ENCODE measurements at regions not wholly inside any gene's neighbourhood (a gene's known extent, or its start where the extent isn't known, plus 50 kb on each side); places are given as distances from the start of the nearest gene placed in this dataset.

DNA sequence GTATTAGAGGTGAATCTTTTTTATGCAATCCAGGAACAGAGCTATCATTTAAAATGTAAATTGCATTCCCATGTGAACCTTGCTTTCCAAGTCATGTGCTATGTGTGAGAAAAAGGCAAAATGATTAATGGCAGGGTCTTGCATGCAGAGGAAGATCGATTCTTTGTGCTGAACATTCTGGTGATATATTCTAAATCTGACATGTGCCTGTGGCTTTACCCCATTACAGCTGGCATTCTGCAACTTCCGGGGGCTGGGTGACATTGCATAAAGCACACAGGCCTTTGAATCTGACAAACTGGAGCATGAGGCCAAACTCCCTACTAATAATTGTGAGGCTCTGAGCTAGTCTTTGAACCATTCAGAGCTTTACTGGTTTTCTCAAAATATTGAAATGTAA, 1449.7 kb downstream of the CDH8 start:
- no peaks in the 10 kb centered on the region for H3K4me1 ChIP-seq

GRCh38 chr16:60582528-60582927, 1453.7 kb downstream of the CDH8 start:
- Histone ChIP-seq H3K4me1 (no peaks in the 10 kb centered on the region), H3K27ac (no peak overlapping the region), H3K36me3 (no peaks in the 10 kb centered on the region), H3K27me3 (no peaks in the 10 kb centered on the region), H3K4me3 (no peak overlapping the region), H3K9me3 (no peaks in the 10 kb centered on the region)
- TF ChIP-seq, protein P1, sequence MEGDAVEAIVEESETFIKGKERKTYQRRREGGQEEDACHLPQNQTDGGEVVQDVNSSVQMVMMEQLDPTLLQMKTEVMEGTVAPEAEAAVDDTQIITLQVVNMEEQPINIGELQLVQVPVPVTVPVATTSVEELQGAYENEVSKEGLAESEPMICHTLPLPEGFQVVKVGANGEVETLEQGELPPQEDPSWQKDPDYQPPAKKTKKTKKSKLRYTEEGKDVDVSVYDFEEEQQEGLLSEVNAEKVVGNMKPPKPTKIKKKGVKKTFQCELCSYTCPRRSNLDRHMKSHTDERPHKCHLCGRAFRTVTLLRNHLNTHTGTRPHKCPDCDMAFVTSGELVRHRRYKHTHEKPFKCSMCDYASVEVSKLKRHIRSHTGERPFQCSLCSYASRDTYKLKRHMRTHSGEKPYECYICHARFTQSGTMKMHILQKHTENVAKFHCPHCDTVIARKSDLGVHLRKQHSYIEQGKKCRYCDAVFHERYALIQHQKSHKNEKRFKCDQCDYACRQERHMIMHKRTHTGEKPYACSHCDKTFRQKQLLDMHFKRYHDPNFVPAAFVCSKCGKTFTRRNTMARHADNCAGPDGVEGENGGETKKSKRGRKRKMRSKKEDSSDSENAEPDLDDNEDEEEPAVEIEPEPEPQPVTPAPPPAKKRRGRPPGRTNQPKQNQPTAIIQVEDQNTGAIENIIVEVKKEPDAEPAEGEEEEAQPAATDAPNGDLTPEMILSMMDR (IDR thresholded peaks at IDR 0.05), result no peak
- intact Hi-C loops (cut with DNase I), result no loop called here
- no peak for DNase-seq (ENCODE audit: low spot score in 2 of 2)

More for the DNA sequence above, 1449.7 kb downstream of the CDH8 start:
- no peak overlapping the region for H3K4me3 ChIP-seq
- no peaks in the 10 kb centered on the region for H3K9me3 ChIP-seq
- H3K27me3 ChIP-seq, result no peaks in the 10 kb centered on the region
- H3K27ac ChIP-seq, result no peak overlapping the region
- intact Hi-C loops (cut with DNase I), result no loop called here
- no peak for DNase-seq (ENCODE audit: low spot score in 2 of 2)
- H3K36me3 ChIP-seq, result no peaks in the 10 kb centered on the region
- TF ChIP-seq, protein P1 (IDR thresholded peaks at IDR 0.05), result no peak

GRCh38 chr16:60566901-60567300, 1469.3 kb downstream of the CDH8 start:
- DNase-seq (ENCODE audit: low spot score in 2 of 2), result no peak

GRCh38 chr16:60564588-60564987, 1471.7 kb downstream of the CDH8 start:
- intact Hi-C loops (cut with DNase I), result no loop called here
- H3K36me3 ChIP-seq, result no peaks in the 10 kb centered on the region
- no peaks in the 10 kb centered on the region for H3K27me3 ChIP-seq
- TF ChIP-seq, protein P1 (IDR thresholded peaks at IDR 0.05), result no peak
- DNase-seq (ENCODE audit: low spot score in 2 of 2), result no peak
- H3K4me3 ChIP-seq, result no peak overlapping the region
- H3K9me3 ChIP-seq, result no peaks in the 10 kb centered on the region
- H3K4me1 ChIP-seq, result no peaks in the 10 kb centered on the region
- H3K27ac ChIP-seq, result no peak overlapping the region

More at GRCh38 chr16:60566901-60567300, 1469.3 kb downstream of the CDH8 start:
- no peaks in the 10 kb centered on the region for H3K36me3 ChIP-seq
- no peaks in the 10 kb centered on the region for H3K4me1 ChIP-seq
- intact Hi-C loops (cut with DNase I), result no loop called here
- H3K27me3 ChIP-seq, result no peaks in the 10 kb centered on the region
- H3K27ac ChIP-seq, result no peak overlapping the region
- no peak overlapping the region for H3K4me3 ChIP-seq
- TF ChIP-seq, protein P1 (IDR thresholded peaks at IDR 0.05), result no peak
- no peaks in the 10 kb centered on the region for H3K9me3 ChIP-seq

DNA sequence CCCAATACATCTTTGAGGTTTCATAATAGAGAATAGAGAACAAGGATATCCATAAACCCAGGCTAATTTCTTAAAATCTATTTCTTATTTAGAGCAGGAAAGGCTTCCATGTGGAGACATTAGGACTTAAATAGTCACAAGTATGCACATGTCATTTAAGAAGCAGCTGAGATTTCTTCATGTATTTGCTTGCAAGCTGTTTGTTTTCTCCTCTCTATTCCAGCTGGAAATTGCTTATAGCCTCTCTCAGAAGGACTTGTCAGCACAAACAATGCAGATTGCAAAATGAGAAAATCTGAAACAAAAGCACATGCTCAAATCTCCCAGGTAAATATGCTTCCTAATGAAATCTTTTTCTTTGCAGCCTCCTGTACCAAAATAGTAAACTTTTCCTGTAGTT, 1473.1 kb downstream of the CDH8 start:
- no peak overlapping the region for H3K27ac ChIP-seq
- intact Hi-C loops (cut with DNase I), result no loop called here
- H3K27me3 ChIP-seq, result no peaks in the 10 kb centered on the region
- H3K4me1 ChIP-seq, result no peaks in the 10 kb centered on the region
- no peak for DNase-seq (ENCODE audit: low spot score in 2 of 2)
- H3K36me3 ChIP-seq, result no peaks in the 10 kb centered on the region
- no peaks in the 10 kb centered on the region for H3K9me3 ChIP-seq
- TF ChIP-seq, protein P1 (IDR thresholded peaks at IDR 0.05), result no peak
- no peak overlapping the region for H3K4me3 ChIP-seq

DNA sequence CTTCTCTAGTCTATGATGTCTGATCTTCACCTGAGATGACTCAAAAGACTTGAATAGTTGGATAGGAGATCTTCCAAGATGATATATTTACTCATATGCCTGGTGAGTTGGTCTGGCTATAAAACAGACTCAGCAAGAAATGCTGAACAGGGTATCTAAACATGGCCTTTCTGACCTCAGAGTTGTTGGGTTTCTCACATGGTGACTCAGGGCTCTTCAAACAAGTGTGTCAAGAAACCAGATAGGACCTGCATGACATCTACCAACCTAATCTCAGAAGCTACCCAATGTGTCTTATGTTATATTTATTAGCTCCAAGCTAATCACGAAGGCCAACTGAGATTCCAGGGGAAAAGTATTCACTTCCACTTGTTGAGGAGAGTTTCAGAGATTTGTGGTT, 1477.3 kb downstream of the CDH8 start:
- Histone ChIP-seq H3K27ac (no peak overlapping the region), H3K9me3 (no peaks in the 10 kb centered on the region), H3K4me1 (no peaks in the 10 kb centered on the region), H3K36me3 (no peaks in the 10 kb centered on the region), H3K27me3 (no peaks in the 10 kb centered on the region), H3K4me3 (no peak overlapping the region)
- TF ChIP-seq, protein P1 (IDR thresholded peaks at IDR 0.05), result no peak
- intact Hi-C loops (cut with DNase I), result no loop called here
- DNase-seq (ENCODE audit: low spot score in 2 of 2), result no peak
